ENCODE measurements at regions not wholly inside any gene's neighbourhood (a gene's known extent, or its start where the extent isn't known, plus 50 kb on each side); places are given as distances from the start of the nearest gene placed in this dataset.

- DNase-seq = no peak
These were observed 438.3 kb downstream of the CENPC start for GRCh38 chr4:67106861-67107460.

- DNase-seq = no peak
These were observed 441.2 kb downstream of the CENPC start for GRCh38 chr4:67104145-67104544.

- DNase-seq = no peak
These were observed 442.1 kb downstream of the CENPC start for GRCh38 chr4:67103001-67103747.

- DNase-seq = no peak
These were observed 443.7 kb downstream of the CENPC start for GRCh38 chr4:67101612-67102011.

GRCh38 chr4:67092351-67092750 is 453.0 kb downstream of the CENPC start:
- DNase-seq = no peak

GRCh38 chr4:67091673-67092072 is 453.6 kb downstream of the CENPC start:
- DNase-seq = no peak

- DNase-seq = no peak
These were observed 457.4 kb downstream of the CENPC start for GRCh38 chr4:67087897-67088296.

- no peak for DNase-seq
These were observed 460.5 kb downstream of the CENPC start for GRCh38 chr4:67084783-67085182.

GRCh38 chr4:67083496-67083895 is 461.8 kb downstream of the CENPC start:
- no peak for DNase-seq

GRCh38 chr4:67082746-67083145 is 462.6 kb downstream of the CENPC start:
- DNase-seq = no peak

GRCh38 chr4:67080046-67080557 is 465.2 kb downstream of the CENPC start:
- no peak for DNase-seq

GRCh38 chr4:67071641-67072040 is 473.7 kb downstream of the CENPC start:
- DNase-seq = no peak

- no peak for DNase-seq
These were observed 490.0 kb downstream of the CENPC start for GRCh38 chr4:67055319-67055718.

- no peak for DNase-seq
These were observed 490.4 kb downstream of the CENPC start for GRCh38 chr4:67054896-67055295.

- no peak for DNase-seq
These were observed 492.3 kb downstream of the CENPC start for GRCh38 chr4:67052814-67053675.

GRCh38 chr4:67051000-67051789 is 494.1 kb downstream of the CENPC start:
- no peak for DNase-seq

- no peak for DNase-seq
These were observed 495.9 kb downstream of the CENPC start for GRCh38 chr4:67049446-67049845.

- DNase-seq = no peak
These were observed 496.8 kb downstream of the CENPC start for GRCh38 chr4:67048530-67048929.

GRCh38 chr4:67040315-67040714 is 505.0 kb downstream of the CENPC start:
- no peak for DNase-seq

- no peak for DNase-seq
These were observed 507.1 kb downstream of the CENPC start for GRCh38 chr4:67038228-67038566.

- DNase-seq = no peak
These were observed 507.6 kb downstream of the CENPC start for GRCh38 chr4:67037504-67038227.

GRCh38 chr4:67036791-67037190 is 508.5 kb downstream of the CENPC start:
- DNase-seq = no peak
